ENCODE measurements at regions not wholly inside any gene's neighbourhood (a gene's known extent, or its start where the extent isn't known, plus 50 kb on each side); places are given as distances from the start of the nearest gene placed in this dataset.

DNA sequence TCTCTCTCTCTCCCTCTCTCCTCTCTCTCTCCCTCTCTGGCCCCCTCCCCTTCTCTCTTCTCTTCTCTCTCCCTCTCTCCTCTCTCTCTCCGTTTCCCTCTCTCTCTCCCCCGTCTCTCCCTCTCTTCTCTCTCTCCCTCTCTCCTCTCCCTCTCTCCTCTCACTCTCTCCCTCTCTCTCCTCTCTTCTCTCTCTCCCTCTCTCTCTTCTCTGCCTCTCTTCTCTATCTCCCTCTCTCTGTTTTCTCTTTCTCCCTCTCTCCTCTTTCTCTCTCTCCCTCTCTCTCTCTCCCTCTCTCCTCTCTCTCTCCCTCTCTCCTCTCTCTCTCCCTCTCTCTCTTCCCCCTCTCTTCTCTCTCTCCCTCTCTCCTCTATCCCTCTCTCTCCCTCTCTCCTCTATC, 98.3 kb upstream of the FGF3 start:
- Histone ChIP-seq H3K4me3 (ENCODE audit: low read length in 2 of 2) (no peak overlapping the region), H3K36me3 (ENCODE audit: insufficient read depth, low read length) (no peaks in the 10 kb centered on the region), H3K4me1 (ENCODE audit: insufficient read depth, low read length) (no peaks in the 10 kb centered on the region), H3K27me3 (ENCODE audit: insufficient read depth, low read length) (no peaks in the 10 kb centered on the region), H3K9me3 (ENCODE audit: control insufficient read depth in 1 of 2, low read length in 2 of 2) (no peaks in the 10 kb centered on the region), H3K27ac (ENCODE audit: low read depth, low read length) (no peak overlapping the region)
- peaks cover 10 to 16% of the 10 kb centered on the region in 2 donors for H3K27me3 Mint-ChIP-seq
- ChIA-PET CTCF (ENCODE audit: partially characterized antibody) (interaction anchor here (0.6 kb wide), 1 partner anchor 278 kb away, joined by 3 read pairs; no protein-coding TSS in a partner anchor), POLR2A (ENCODE audit: partially characterized antibody) (no interaction called here)
- H3K36me3 Mint-ChIP-seq, result no peaks in the 10 kb centered on the region
- DNase-seq, result no peak
- H3K4me1 Mint-ChIP-seq, result peaks cover 0 to 4% (median 3%) of the 10 kb centered on the region in 4 donors
- no peak overlapping the region for H3K4me3 Mint-ChIP-seq
- intact Hi-C loops (cut with micrococcal nuclease), result no loop called here
- H3K9me3 Mint-ChIP-seq, result peaks cover 0 to 5% (median 0%) of the 10 kb centered on the region in 8 donors
- peak overlapping the region in 1 of 7 donors; percentile 19 for H3K27ac Mint-ChIP-seq

DNA sequence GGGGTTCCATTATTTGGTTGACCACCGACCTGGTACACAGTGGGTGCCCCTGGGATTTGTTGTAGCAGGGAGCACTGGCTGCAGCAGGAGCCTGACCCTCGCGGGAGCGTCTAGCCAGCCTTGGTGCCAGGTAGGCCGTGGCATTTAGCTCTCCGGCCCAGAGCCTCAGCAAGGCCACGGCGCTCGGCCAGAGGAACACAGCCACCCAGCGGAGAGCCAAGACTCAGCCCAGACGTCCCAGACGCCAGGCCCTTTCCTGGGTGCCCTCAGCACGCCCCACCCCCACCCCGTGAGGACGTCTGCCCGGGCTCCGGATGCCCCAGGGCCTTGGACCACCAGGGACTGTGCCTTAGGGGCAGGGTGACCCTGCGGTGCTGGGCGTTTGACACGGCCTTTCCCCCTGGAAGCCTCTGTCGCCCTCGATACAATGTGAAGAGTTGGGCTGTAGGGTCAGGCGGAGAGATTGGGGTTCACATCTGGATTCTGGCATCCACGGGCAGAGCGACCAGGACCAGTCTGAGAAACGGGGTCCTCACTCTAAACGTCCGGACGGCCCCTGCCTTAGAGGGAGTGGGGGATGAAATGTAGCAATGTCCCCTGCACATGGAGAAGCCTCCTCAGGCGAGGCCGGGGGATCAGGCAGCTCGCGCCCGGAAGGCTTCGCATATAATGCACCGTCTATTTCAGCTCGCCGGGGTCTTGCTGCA, 99.2 kb upstream of the FGF3 start:
- no peak for DNase-seq
- Mint-ChIP-seq H3K9me3 (peaks cover 0 to 5% (median 0%) of the 10 kb centered on the region in 8 donors), H3K27me3 (peaks cover 14 to 16% of the 10 kb centered on the region in 2 donors), H3K27ac (no peak overlapping the region), H3K4me1 (peaks cover 0 to 4% (median 3%) of the 10 kb centered on the region in 4 donors), H3K4me3 (no peak overlapping the region), H3K36me3 (no peaks in the 10 kb centered on the region)
- H3K4me3 ChIP-seq (ENCODE audit: low read length in 2 of 2), result no peak overlapping the region
- ChIA-PET POLR2A (ENCODE audit: partially characterized antibody) (no interaction called here), CTCF (ENCODE audit: partially characterized antibody) (interaction anchor here (0.8 to 1.3 kb wide), 8 partner anchors 9 to 281 kb away, joined by 3 to 11 read pairs (median 4); no protein-coding TSS in a partner anchor)
- intact Hi-C loops (cut with micrococcal nuclease), result no loop called here
- no peaks in the 10 kb centered on the region for H3K4me1 ChIP-seq (ENCODE audit: insufficient read depth, low read length)
- no peaks in the 10 kb centered on the region for H3K36me3 ChIP-seq (ENCODE audit: insufficient read depth, low read length)
- no peaks in the 10 kb centered on the region for H3K27me3 ChIP-seq (ENCODE audit: insufficient read depth, low read length)
- H3K9me3 ChIP-seq (ENCODE audit: control insufficient read depth in 1 of 2, low read length in 2 of 2), result no peaks in the 10 kb centered on the region
- no peak overlapping the region for H3K27ac ChIP-seq (ENCODE audit: low read depth, low read length)

DNA sequence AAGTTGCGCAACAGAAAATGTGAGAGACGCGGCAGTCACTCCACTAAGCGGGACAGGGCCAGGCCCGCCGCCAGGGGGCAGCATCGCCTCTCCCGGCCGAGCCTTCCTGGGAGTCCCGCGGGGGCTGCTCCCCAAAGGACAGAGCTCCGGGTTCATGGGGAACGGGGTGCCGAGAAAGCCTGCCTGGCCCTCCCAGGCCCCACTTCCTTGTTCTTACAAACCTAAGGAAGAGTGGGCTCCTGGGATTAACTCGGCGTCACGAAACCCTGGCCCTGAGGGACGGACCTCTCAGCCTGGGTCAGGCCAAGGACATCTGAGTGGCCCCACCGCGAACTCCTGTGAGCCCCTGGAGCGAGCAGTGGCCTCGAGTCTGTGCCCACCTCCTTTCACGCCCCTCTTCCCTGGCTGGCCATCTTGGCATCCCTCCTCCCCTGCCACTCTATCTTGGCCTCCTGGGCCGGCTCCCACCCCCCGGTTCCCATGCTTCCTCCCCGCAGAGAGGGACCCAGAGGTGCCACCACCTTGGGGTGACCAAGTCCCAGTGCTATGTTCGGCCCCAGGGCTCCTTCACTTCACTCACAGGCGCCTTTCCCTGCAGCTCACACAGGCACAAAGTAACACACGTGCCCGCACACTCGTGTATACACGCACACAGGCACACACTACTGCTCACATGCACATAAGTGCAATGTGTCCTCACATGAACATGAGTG, 99.9 kb upstream of the FGF3 start:
- Histone ChIP-seq H3K9me3 (ENCODE audit: control insufficient read depth in 1 of 2, low read length in 2 of 2) (no peaks in the 10 kb centered on the region), H3K4me1 (ENCODE audit: insufficient read depth, low read length) (no peaks in the 10 kb centered on the region), H3K27me3 (ENCODE audit: insufficient read depth, low read length) (no peaks in the 10 kb centered on the region), H3K36me3 (ENCODE audit: insufficient read depth, low read length) (no peaks in the 10 kb centered on the region), H3K4me3 (ENCODE audit: low read length in 2 of 2) (no peak overlapping the region), H3K27ac (ENCODE audit: low read depth, low read length) (no peak overlapping the region)
- peaks cover 0 to 5% (median 0%) of the 10 kb centered on the region in 8 donors for H3K9me3 Mint-ChIP-seq
- peak in 4 of 5 donors; percentile 43 to 58 (median 46) for DNase-seq
- H3K27me3 Mint-ChIP-seq, result peaks cover 19 to 21% of the 10 kb centered on the region in 2 donors
- H3K36me3 Mint-ChIP-seq, result no peaks in the 10 kb centered on the region
- POLR2A ChIA-PET (ENCODE audit: partially characterized antibody), result no interaction called here
- intact Hi-C loops (cut with micrococcal nuclease), result loop anchor here (1.0 kb wide), 1 partner anchor 277 kb away; no protein-coding TSS in a partner anchor
- CTCF ChIA-PET (ENCODE audit: partially characterized antibody), result interaction anchor here (0.8 to 1.3 kb wide), 8 partner anchors 9 to 281 kb away, joined by 3 to 11 read pairs (median 4); no protein-coding TSS in a partner anchor
- H3K27ac Mint-ChIP-seq, result peak overlapping the region in 1 of 7 donors; percentile 41
- H3K4me3 Mint-ChIP-seq, result no peak overlapping the region
- peaks cover 0 to 4% (median 3%) of the 10 kb centered on the region in 4 donors for H3K4me1 Mint-ChIP-seq

DNA sequence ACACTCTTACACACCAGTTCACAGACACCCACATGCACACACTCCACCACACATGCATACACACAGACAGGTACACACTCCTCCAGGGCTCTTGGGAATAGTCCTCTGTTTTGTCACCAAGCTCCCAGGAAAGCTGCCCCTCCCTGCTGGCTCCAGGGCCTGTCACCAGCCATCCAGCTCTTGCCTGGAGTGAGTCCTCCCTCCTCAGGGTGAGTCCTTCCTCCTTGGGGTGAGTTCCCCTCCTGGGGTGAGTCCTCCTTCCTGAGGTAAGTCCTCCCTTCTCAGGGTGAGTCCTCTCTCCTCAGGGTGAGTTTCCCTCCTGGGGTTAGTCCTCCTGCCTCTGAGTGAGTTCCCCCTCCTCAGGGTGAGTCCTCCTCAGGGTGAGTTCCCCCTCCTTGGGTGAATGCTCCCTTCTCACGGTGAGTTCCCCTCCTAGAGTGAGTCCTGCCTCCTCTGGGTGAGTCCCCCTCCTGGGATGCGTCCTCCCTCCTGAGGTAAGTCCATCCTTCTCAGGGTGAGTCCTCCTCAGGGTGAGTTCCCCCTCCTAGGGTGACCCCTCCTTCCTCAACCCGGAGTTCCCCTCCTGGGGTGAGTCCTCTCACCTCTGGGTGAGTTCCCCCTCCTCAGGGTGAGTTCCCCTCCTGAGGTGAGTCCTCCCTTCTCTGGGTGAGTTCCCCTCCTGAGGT, 100.6 kb upstream of the FGF3 start:
- Mint-ChIP-seq H3K27ac (peak overlapping the region in 1 of 7 donors; percentile 41), H3K9me3 (peaks cover 0 to 5% (median 0%) of the 10 kb centered on the region in 8 donors), H3K36me3 (no peaks in the 10 kb centered on the region), H3K27me3 (peaks cover 25% of the 10 kb centered on the region in 2 donors), H3K4me3 (no peak overlapping the region), H3K4me1 (peaks cover 0 to 4% (median 3%) of the 10 kb centered on the region in 4 donors)
- ChIA-PET CTCF (ENCODE audit: partially characterized antibody) (no interaction called here), POLR2A (ENCODE audit: partially characterized antibody) (no interaction called here)
- intact Hi-C loops (cut with micrococcal nuclease), result loop anchor here (1.0 kb wide), 1 partner anchor 276 kb away; no protein-coding TSS in a partner anchor
- Histone ChIP-seq H3K27ac (ENCODE audit: low read depth, low read length) (no peak overlapping the region), H3K27me3 (ENCODE audit: insufficient read depth, low read length) (no peaks in the 10 kb centered on the region), H3K4me1 (ENCODE audit: insufficient read depth, low read length) (no peaks in the 10 kb centered on the region), H3K9me3 (ENCODE audit: control insufficient read depth in 1 of 2, low read length in 2 of 2) (no peaks in the 10 kb centered on the region), H3K36me3 (ENCODE audit: insufficient read depth, low read length) (no peaks in the 10 kb centered on the region), H3K4me3 (ENCODE audit: low read length in 2 of 2) (no peak overlapping the region)
- no peak for DNase-seq

DNA sequence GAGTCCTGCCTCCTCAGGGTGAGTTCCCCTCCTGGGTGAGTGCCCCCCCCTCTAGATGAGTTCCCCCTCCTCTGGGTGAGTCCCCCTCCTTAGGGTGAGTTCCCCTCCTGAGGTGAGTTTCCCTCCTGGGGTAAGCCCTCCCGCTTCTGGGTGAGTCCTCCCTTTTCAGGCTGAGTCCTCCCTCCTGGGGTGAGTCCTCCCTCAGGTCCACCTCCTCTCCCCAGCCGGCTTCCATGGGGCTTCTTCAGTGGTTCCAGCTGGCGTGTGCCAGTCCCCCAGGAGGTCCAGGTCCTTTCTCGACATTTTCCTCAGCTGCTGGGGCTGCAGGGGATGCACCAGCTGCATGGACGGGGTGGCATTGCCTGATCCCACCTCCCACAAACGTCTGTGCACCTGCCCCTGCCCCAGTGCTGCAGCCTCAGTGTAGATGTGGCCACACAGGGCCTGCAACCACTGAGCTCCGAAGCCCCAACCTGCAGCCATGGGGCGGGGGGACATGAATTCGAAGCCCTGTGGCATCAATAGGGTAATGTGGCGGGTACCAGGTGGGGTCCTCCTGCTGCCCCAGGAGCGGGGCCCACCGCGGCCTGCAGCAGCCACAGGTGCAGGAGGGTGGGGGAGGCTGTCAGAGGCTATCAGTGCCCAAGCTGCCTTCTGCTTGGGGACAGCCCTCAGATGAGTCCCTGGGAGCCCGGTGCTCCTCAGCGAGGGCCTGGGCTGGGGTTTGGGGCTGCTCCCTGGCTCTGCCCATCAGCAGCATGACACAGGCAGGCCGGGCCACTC, 101.3 kb upstream of the FGF3 start:
- Histone ChIP-seq H3K4me3 (ENCODE audit: low read length in 2 of 2) (no peak overlapping the region), H3K27ac (ENCODE audit: low read depth, low read length) (no peak overlapping the region), H3K4me1 (ENCODE audit: insufficient read depth, low read length) (no peaks in the 10 kb centered on the region), H3K9me3 (ENCODE audit: control insufficient read depth in 1 of 2, low read length in 2 of 2) (no peaks in the 10 kb centered on the region), H3K27me3 (ENCODE audit: insufficient read depth, low read length) (peaks cover 3% of the 10 kb centered on the region), H3K36me3 (ENCODE audit: insufficient read depth, low read length) (no peaks in the 10 kb centered on the region)
- Mint-ChIP-seq H3K9me3 (peaks cover 0 to 5% (median 0%) of the 10 kb centered on the region in 8 donors), H3K36me3 (no peaks in the 10 kb centered on the region), H3K4me1 (peaks cover 0 to 6% (median 3%) of the 10 kb centered on the region in 4 donors), H3K27ac (no peak overlapping the region), H3K27me3 (peaks cover 23 to 25% of the 10 kb centered on the region in 2 donors), H3K4me3 (no peak overlapping the region)
- ChIA-PET POLR2A (ENCODE audit: partially characterized antibody) (no interaction called here), CTCF (ENCODE audit: partially characterized antibody) (no interaction called here)
- intact Hi-C loops (cut with micrococcal nuclease), result no loop called here
- DNase-seq, result no peak

DNA sequence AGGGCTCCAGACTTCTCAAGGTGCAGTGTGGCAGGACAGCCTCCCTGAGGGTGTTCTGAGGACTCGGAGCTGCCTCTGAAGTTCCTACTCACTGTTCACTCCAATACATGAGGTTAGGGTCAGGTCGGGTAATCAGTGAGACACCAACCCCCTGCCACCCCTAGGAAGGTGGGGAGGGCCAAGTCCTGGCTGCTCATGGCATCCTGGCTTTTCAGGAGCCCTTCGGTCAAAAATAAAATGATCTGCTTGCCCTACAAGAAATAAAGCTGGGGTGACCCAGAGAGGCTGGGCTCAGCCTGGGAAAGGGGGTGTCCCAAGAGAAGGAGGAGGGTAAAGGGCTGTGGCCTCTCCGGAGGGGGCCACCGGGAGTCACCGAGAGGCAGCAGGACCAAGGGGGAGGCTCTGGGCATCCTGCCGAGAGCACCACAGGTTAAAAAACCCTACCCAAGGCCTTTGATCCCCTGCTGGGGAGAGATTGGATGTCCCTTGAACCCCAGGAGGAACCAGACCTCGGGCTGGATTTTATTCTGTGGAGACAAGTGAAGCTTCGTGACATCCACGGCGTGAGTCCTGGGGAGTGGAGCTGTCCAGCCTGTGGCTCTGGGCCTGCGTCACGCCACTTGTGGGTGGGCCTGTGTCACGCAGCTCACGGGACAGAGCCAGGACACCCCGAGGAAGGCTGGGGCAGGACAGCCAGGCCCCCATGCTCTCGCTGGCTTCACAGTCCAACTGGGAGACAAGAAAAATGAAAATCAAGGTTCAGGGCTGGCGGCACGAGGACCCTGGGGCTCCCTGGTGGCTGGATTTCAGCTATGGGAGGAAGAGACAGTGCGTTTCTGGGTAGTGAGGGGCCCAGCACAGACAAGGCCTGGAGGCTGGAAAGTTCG, 102.2 kb upstream of the FGF3 start:
- H3K27me3 Mint-ChIP-seq, result peaks cover 26 to 30% of the 10 kb centered on the region in 2 donors
- Histone ChIP-seq H3K4me3 (ENCODE audit: low read length in 2 of 2) (no peak overlapping the region), H3K9me3 (ENCODE audit: control insufficient read depth in 1 of 2, low read length in 2 of 2) (no peaks in the 10 kb centered on the region), H3K27me3 (ENCODE audit: insufficient read depth, low read length) (peaks cover 11% of the 10 kb centered on the region), H3K36me3 (ENCODE audit: insufficient read depth, low read length) (no peaks in the 10 kb centered on the region), H3K4me1 (ENCODE audit: insufficient read depth, low read length) (no peaks in the 10 kb centered on the region), H3K27ac (ENCODE audit: low read depth, low read length) (no peak overlapping the region)
- ChIA-PET CTCF (ENCODE audit: partially characterized antibody) (no interaction called here), POLR2A (ENCODE audit: partially characterized antibody) (no interaction called here)
- no peak overlapping the region for H3K4me3 Mint-ChIP-seq
- no peak for DNase-seq
- peaks cover 0 to 5% (median 0%) of the 10 kb centered on the region in 8 donors for H3K9me3 Mint-ChIP-seq
- intact Hi-C loops (cut with micrococcal nuclease), result no loop called here
- H3K36me3 Mint-ChIP-seq, result no peaks in the 10 kb centered on the region
- H3K4me1 Mint-ChIP-seq, result peaks cover 0 to 11% (median 6%) of the 10 kb centered on the region in 4 donors
- no peak overlapping the region for H3K27ac Mint-ChIP-seq

Data from CD4-positive, alpha-beta memory T cell (primary cell).